HCT116 (cell line): ENCODE measurements at regions not wholly inside any gene's neighbourhood (a gene's known extent, or its start where the extent isn't known, plus 50 kb on each side); places are given as distances from the start of the nearest gene placed in this dataset.

Experiments
- CBX3 ChIP-seq: IDR thresholded peaks from 2 replicates; pipeline ENCODE4 v1.6.1; 2012; ENCODE audit warnings: low read depth
- CEBPB ChIP-seq: IDR thresholded peaks from 2 replicates; pipeline ENCODE4 v1.6.1; 2012; ENCODE audit warnings: low read depth
- EGR1 ChIP-seq: IDR thresholded peaks from 2 replicates; pipeline ENCODE4 v1.6.1; 2012; ENCODE audit warnings: low read depth
- ELF1 ChIP-seq: IDR thresholded peaks from 2 replicates; pipeline ENCODE4 v1.6.1; 2012; ENCODE audit warnings: low read depth, borderline replicate concordance
- EZH2 ChIP-seq: fragments of 200-600 bp; sonication (generic); IDR thresholded peaks from 2 replicates; pipeline ENCODE4 v1.6.1; 2017; ENCODE audit warnings: antibody characterized with exemption, mixed run types
- POLR2A ChIP-seq: IDR thresholded peaks from 2 replicates; pipeline ENCODE4 v1.7.0; 2011; ENCODE audit warnings: borderline replicate concordance; ENCODE audit not compliant: insufficient read depth, insufficient read length; ENCODE audit errors: extremely low read depth
- RAD21 ChIP-seq: IDR thresholded peaks from 2 replicates; pipeline ENCODE4 v1.6.1; 2012; ENCODE audit warnings: low read depth, mild to moderate bottlenecking
- SIN3A ChIP-seq: IDR thresholded peaks from 2 replicates; pipeline ENCODE4 v1.6.1; 2012; ENCODE audit warnings: low read depth
- YY1 ChIP-seq: IDR thresholded peaks from 2 replicates; pipeline ENCODE4 v1.6.1; 2011; ENCODE audit warnings: low read length, low read depth, moderate library complexity, mild to moderate bottlenecking; ENCODE audit not compliant: insufficient replicate concordance; ENCODE audit errors: extremely low read depth
- TF ChIP-seq, protein P1 (sequence below), 3 experiments: fragments of 200-600 bp in 1 of 3; sonication (generic) in 1 of 3; IDR thresholded peaks in 2 of 3; conservative IDR thresholded peaks in 1 of 3; 2 replicates each; pipeline ENCODE4 v1.5.1; 2012 to 2017; ENCODE audit warnings: low read depth in 2 of 3, low read length in 2 of 3, antibody characterized with exemption in 1 of 3, borderline replicate concordance in 1 of 3, control low read depth in 1 of 3, mild to moderate bottlenecking in 1 of 3, mixed read lengths in 1 of 3, mixed run types in 1 of 3, moderate library complexity in 1 of 3; ENCODE audit not compliant: insufficient read depth in 1 of 3
- TF ChIP-seq, protein P2 (sequence below): IDR thresholded peaks from 2 replicates; pipeline ENCODE4 v1.6.1; 2012
- TF ChIP-seq, protein P3 (sequence below): IDR thresholded peaks from 2 replicates; pipeline ENCODE4 v1.6.1; 2012; ENCODE audit warnings: low read depth

DNA sequence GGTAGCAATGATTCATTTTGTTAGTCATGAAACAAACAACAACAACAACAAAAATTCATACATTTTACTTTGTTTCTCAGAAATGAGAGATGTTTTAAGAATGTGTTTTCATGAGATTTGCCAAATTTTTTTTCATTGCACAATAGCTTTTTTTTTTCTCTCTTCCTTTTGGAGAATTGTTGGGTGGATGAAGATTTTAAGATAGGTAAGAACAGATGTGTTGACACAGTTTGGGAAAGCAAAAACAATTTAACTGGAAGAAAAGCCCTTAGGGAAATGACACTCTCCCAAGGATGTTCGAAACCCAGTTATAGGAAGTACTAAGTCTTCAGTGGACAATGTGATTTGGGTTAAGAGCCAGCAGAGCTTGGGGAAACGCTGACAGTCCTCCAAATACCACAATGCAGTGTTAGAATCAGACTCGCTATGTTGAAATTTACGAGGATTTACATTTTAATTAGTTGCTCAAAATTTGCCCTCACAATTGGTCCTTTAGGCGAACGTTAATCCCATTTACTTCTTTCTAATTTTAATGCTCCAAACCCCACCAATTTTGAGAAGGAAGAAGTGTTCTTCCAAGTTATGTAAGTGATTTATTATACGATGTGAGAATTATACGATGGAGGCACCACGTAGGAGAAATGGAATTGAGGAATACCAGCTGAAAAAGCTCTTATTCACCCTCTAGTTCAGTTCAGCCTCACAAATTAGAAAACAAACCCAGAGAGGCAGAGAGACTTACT lies 61.2 kb downstream of the HHEX start:
- TF ChIP-seq, protein P1, sequence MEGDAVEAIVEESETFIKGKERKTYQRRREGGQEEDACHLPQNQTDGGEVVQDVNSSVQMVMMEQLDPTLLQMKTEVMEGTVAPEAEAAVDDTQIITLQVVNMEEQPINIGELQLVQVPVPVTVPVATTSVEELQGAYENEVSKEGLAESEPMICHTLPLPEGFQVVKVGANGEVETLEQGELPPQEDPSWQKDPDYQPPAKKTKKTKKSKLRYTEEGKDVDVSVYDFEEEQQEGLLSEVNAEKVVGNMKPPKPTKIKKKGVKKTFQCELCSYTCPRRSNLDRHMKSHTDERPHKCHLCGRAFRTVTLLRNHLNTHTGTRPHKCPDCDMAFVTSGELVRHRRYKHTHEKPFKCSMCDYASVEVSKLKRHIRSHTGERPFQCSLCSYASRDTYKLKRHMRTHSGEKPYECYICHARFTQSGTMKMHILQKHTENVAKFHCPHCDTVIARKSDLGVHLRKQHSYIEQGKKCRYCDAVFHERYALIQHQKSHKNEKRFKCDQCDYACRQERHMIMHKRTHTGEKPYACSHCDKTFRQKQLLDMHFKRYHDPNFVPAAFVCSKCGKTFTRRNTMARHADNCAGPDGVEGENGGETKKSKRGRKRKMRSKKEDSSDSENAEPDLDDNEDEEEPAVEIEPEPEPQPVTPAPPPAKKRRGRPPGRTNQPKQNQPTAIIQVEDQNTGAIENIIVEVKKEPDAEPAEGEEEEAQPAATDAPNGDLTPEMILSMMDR (IDR thresholded peaks at IDR 0.05 in 2 of 3, conservative IDR thresholded peaks at IDR 0.05 in 1 of 3; ENCODE audit: borderline replicate concordance in 1 of 3, insufficient read depth in 1 of 3, low read depth in 2 of 3, low read length in 2 of 3): no peak
- TF ChIP-seq, protein P2, sequence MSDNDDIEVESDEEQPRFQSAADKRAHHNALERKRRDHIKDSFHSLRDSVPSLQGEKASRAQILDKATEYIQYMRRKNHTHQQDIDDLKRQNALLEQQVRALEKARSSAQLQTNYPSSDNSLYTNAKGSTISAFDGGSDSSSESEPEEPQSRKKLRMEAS: no peak
- TF ChIP-seq CEBPB (no peak), YY1 (no peak), ELF1 (no peak), CBX3 (no peak), RAD21 (no peak), SIN3A (no peak), EGR1 (no peak), POLR2A (no peak), EZH2 (no peak)
- TF ChIP-seq, protein P3, sequence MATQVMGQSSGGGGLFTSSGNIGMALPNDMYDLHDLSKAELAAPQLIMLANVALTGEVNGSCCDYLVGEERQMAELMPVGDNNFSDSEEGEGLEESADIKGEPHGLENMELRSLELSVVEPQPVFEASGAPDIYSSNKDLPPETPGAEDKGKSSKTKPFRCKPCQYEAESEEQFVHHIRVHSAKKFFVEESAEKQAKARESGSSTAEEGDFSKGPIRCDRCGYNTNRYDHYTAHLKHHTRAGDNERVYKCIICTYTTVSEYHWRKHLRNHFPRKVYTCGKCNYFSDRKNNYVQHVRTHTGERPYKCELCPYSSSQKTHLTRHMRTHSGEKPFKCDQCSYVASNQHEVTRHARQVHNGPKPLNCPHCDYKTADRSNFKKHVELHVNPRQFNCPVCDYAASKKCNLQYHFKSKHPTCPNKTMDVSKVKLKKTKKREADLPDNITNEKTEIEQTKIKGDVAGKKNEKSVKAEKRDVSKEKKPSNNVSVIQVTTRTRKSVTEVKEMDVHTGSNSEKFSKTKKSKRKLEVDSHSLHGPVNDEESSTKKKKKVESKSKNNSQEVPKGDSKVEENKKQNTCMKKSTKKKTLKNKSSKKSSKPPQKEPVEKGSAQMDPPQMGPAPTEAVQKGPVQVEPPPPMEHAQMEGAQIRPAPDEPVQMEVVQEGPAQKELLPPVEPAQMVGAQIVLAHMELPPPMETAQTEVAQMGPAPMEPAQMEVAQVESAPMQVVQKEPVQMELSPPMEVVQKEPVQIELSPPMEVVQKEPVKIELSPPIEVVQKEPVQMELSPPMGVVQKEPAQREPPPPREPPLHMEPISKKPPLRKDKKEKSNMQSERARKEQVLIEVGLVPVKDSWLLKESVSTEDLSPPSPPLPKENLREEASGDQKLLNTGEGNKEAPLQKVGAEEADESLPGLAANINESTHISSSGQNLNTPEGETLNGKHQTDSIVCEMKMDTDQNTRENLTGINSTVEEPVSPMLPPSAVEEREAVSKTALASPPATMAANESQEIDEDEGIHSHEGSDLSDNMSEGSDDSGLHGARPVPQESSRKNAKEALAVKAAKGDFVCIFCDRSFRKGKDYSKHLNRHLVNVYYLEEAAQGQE: no peak
